HG03442 (cell line): ENCODE measurements at regions not wholly inside any gene's neighbourhood (a gene's known extent, or its start where the extent isn't known, plus 50 kb on each side); places are given as distances from the start of the nearest gene placed in this dataset.
A peak's percentile ranks its signal among the peaks of the same experiment; 100 is the strongest.

ENCODE experiments used
- ATAC-seq: cut with Tn5 transposase; IDR thresholded peaks from one replicate; pipeline ENCODE4 v1.9.1; 2021; ENCODE audit warnings: mild to moderate bottlenecking, moderate library complexity; ENCODE audit not compliant: unreplicated experiment

DNA sequence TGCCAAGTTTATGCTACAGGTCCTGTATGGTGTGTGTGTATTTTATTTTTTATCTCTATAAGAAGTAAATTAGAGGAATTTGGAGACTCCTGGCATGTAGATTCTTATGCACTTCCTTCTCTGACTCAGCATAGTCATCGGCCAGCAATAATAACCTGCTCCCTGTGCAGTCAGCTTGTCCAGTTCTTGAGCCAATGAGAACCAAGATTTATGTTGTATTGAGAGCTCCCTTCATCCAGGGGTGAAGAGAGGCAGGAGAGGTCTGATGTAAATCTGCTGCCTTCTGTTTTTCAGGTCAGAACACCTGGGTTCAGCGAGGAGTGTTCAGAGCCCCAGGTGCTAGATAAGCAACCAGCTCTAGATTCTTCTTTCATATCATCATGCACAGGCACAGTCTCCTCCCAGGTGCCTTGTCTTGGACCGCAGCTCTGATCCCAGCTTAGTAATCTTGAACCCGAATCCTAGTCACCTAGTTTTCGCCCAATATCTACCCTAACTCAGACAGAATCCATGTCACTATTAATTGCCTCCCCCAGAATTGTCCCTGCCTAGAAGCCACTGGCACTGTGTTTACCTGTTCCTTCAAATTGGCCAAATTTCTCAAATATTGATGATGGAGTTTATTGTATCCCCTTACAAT lies 328.2 kb upstream of the NCAM1 start:
- ATAC-seq, result no peak

DNA sequence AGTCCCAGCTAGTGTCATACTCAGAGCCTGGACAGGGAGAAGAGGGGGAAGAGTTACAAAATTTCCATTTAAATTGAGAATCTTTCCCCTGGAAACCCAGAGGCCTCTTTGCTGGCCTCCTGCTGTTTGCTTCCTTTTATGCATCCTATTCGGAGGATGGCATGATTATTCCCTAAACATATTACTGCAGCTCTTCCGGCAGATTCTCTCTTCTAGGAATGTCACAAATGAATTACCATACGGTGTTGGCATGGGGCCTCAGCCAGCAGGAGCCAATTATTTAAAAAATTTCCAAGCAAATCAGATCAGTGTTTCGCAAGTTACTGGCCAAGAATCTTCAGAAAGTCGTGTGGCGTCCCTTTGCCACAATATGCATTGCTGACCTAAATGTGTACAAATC lies 326.7 kb upstream of the NCAM1 start:
- no peak for ATAC-seq

DNA sequence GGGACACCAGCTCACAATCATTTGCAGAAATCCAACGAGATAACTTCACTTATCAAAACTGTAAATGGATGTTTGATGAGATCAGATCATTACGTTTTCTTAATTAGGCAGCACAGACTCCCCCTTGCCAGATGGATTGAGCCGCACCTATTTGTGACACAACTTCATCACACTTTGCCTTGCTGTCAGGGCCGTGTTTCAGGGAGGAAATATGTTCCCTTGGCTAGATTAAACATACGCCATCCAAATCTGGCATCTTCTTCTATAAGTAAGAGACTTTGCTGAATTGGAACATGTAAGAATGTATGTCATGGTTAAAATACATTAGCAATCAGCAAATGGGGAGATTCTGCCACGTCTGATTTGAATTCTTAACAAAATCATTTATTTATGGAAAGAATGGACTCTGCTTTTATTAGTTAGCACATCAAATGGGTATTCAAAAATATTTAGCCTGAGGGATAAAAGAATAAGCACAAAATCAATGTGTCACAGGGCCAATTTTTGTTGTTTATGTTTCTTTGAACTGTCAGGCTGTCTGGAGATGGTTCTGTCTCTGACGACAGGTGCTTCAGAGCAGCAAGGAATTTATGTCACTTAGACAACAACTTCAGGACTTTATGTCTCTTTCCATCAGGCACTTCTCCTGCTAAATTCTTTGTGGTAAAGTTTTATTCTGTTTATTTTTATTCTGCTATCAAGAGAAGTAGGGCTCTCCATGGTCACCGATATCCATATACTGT lies 326.1 kb upstream of the NCAM1 start:
- no peak for ATAC-seq

DNA sequence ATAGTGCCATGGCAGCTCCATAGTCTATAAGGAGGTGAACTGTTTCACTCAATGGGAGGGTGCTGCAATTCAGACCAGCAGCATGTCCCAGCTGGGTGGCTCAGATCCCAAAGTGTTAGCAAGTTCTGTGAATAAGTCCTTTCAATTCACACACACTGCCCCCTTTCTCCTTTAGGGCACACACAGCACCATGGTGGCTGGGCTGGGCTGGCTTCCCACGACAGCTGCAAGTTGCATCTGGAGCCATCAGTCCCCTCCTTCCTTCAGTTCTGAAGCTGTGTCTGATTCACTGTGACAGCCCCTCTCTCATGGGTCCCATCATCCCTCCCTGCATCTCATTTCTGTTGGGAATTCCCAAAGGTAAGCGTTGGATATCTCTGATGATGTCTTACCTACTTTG lies 324.1 kb upstream of the NCAM1 start:
- ATAC-seq, result no peak

DNA sequence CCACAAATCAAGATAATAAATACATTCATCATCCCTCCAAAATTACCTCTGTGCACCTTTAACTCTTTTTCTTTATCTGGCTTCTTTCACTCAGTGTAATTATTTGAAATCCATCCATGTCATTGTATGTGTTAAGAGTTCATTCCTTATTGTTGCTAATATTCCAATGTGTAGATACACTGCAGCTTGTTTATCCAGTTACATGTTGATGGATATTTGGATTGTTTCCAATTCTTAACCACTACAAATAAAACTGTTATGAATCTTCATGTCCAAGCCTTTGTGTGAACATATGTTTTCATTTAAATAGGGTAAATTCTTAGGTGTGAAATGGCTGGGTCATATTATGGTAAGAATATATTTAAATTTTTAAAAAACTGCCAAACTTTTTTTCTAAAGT lies 323.3 kb upstream of the NCAM1 start:
- ATAC-seq, result no peak

DNA sequence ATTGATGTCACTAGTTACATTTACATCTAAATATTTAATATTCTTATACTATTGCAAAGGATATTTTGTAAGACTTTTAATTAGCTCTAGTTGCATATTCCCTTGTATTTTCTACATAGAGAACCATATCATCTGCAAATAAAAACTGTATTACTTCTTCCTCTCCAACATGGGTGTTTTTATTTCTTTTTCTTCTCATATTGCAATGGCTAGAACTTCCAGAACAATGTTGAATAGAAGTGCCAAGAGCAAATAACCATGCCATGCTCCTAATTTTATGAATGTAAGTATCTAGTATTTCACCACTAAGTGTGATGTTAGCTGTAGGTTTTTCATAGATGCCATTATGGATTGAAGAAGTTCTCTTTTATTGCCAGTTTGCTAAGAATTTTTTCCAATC lies 321.8 kb upstream of the NCAM1 start:
- no peak for ATAC-seq

DNA sequence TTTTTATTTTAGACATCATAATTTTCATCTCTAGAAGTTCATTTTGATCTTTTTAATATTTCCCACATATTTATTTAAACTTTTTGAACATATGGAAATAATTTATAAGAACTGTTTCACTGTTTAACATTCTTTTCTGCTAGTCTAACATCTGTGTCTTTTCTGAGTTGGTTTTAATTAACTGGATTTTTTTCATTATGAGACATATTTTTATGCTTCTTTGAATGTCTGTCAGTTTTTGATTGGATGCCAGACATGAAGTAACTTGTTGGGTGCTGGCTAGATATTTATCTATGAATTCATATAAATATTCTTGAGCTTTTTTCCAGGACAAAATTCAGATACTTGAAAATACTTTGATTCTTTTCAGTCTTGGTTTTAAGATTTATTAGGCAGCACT lies 317.8 kb upstream of the NCAM1 start:
- ATAC-seq, result no peak

DNA sequence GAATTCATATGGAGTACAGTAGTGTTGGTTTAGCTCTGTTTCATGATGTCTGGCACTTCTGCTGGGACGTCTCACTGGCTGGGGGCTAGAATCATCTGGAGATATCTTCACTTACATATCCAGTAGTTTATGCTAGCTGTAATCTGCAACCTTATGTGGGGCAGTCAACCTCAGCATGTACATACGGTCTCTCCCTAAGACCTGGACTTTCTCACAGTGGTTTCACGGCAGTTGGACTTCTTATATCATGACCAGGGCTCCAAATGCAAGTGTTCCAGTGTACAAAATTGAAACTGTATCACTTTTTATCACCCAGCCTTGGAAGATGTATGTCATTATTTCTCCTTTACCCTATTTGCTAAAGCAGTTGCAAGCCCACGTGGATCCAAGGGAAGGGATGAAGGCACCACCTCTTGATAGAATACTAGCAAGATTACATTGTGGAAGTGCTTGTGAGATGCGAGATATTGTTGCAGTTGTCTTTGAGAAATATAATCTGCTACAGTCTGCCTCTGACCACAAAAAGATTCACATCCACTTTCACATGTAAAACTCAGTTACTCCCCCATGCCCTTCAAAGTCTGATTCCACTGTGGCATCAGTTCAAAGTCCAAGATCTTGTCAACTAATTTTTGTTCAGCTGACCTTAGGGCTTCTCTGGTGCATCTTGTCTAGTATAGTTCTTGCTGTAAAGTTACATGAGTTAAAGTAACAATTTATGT lies 316.6 kb upstream of the NCAM1 start:
- peak; percentile 78 for ATAC-seq

DNA sequence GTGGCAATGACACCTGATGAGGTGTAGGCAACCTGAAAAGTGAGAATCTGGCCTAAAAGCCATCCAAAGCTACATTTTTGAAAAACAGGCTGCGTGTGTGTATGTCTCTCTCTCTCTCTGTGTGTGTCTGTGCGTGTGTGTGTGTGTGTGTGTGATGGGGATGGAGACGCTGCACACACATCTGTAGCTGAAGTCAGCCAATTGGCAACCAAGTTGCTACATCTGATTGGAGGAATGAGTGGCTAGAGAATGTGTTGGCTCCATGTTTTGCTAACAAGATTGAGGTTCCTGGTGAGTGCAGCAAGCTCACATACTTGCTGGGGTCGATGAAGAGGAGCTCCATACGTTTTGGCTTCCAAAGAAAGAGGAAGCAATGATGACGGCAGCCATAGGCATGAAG lies 311.4 kb upstream of the NCAM1 start:
- no peak for ATAC-seq

DNA sequence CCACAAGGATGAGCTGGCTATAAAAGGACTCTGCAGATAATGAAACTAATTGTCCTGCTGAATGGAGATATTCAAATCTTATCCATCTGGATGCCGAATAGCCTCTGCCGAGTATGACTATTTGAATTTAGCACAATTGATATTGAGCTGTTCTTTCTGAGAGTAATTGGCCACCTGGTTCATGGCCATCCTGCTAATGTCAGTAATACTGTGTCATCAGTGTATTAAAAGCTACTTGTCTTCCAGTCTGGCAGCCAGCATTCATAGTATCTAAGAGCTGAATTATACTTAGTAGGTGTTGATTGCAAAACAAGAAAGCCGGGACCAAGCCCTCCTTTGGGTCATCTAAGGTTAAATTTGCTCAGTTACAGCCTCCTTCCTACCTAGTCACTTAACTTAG lies 310.7 kb upstream of the NCAM1 start:
- ATAC-seq, result no peak

DNA sequence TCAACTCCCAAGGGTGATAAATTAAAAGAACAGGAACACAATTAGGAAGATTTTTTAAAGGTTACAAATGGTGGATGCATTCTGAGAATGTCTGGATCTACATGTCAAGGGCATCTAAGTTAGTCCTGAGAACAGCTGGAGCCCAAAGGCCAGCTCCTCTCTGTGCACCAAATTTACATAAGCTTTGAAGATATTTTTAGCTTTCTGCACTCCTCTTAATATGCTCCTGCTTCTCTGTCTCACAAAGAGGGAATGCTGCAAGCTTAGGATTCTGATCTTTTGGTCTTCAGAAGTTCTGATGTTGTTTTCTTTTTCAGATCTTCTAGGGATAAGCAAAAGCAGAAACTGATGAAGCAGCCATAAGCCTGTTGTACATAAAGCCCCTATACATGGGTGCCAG lies 309.8 kb upstream of the NCAM1 start:
- no peak for ATAC-seq

DNA sequence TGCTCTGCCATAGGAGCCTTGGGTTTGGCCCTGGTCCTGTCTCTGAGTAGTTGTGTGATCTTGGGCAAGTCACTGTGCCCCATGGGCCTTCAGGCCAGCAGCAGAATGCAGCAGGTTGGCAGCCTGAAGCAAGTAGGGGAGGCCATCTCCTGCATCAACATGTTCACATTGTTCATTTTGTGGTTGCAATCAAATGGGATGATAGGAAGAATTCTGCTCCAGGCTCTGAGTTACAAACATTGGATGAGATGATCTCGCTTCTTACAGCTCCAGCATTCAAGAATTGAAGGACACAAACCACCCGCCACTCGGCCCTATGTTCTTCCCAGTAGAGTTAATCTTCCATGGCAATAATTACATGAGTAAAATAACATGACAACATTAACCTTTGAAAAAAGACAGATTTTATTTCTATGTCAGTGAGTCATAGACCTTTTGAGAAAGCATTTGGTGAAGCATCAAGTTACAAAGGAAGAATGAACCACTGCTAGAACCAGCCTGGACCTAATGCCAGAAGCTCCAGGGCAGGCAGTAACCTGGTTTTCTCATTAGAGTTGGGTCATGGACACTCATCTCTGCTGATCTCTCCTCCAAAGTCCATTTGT lies 308.3 kb upstream of the NCAM1 start:
- ATAC-seq, result no peak

DNA sequence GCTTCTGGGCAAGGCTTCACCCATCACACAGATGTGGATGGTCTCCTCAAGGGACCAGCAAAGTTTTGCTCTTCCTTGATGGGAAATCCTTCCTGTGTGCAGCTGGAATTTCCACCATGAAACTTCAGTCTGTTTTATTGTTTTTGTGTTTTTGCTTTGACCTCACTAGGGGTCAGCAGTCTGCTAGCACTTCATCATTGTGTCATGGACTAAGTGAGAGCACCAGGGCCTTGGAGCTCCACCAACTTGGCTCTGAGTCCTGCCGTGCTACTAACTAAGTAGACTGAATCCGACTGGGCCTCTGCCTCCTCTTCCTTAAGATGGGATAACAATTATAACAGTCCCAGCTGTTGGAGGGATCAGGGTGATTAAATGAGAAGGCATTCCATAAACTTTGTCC lies 305.8 kb upstream of the NCAM1 start:
- no peak for ATAC-seq

DNA sequence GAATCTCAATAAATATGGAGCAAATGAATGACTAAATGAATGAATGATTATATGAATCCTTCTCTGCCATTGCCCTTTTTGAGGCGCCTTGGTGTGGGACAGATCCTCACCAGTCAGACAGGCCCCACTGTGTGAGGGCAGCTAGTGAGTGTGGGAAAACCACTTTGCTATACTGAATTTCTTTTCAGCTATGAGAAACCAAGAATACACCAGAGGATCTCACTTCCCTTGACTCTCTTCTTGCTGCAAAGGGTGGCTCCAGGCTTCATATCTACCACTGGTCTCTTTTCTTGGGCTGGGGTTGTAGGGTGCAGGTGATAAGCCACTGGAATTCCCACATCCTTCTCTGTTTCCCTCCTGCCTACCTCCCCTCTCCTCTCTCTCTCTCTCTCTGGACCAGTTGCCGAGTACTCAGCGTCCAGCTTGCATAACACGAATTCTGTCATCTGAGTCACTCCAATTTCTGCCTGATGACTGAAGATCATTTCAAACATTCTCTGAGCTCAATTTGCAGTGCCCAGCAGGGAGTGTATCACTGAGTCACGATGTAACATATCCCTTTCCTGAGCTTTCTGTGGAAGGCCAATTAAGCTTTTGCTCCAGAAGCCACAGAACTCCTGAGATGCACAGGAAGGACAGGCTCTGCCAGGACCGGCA lies 304.3 kb upstream of the NCAM1 start:
- no peak for ATAC-seq

DNA sequence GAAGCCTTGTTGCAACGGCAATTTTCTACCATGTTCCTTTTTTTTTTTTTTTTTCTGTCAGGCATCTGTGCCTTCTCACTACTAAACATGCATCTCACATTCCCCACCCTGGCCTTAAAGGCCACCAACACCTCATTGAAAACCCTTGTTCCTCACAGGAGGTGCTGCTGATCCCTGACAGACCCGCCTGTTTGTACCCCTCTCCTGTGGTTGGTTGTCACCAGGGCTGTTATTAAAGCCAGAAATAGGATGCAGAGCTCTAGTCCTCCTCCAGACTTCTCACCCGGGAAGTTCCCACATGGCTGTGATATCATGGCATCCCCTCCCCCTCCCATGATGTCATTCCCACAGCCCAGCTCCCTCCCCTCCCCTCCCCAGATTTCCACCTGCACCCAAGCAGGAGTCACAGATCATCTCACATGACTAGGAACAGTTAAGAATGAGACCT lies 302.8 kb upstream of the NCAM1 start:
- no peak for ATAC-seq

DNA sequence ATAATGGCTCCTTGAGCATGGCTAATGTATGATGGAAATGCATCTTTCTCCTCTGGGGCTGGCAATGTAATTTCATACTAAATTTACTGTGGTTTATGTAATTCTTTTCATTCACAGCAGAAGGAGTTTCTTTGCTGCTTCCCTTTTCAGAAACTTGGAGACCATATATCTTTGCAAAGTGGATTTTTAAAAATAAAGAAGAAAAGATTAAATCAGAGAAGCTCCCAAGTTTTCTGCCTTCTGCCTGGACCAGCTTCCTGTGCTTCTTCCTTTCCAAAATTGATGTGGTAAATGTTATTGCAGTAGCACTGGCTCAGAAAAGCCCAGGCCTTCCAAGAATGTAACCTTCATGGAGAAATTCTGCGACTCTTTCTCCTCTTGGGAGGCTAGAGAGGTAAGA lies 300.1 kb upstream of the NCAM1 start:
- no peak for ATAC-seq

DNA sequence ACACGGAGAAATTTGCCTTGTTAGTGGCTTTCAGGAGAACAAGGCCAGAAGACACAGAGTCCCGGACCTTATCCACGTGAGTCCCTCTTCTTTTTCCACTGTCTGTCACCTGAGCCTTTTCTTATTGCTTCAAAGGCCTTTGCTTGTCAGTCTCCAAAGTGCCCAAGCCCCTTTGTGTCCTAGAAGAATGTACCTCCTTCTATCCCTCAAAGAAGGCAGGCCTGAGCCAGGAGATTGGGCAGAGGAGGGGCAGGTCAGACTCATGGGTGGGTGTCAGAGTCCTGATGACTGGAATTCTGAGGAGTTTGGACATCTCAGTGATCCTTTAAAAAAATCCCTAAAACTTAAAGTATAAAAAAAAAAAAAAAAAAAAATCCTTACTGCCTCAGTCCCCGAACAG lies 299.6 kb upstream of the NCAM1 start:
- ATAC-seq, result no peak

DNA sequence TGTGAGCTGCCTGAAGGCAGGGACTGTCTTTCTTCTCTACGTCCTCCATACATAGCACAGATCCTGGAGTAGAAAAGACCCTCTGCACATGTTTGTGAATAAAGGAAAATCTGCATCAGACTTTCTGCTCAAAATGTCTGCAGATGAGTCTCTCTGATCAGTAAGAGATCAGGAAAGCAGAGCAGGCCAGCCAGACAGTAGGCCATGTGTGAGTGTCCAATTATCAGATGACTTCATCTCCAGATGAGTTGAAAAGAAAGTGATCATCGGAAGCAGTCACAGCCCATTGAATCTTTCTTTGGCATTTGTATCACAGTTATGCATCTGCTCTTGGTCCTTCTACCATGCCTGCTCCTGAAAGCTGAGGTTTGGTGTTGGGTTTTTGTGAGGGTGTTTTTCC lies 298.7 kb upstream of the NCAM1 start:
- no peak for ATAC-seq

DNA sequence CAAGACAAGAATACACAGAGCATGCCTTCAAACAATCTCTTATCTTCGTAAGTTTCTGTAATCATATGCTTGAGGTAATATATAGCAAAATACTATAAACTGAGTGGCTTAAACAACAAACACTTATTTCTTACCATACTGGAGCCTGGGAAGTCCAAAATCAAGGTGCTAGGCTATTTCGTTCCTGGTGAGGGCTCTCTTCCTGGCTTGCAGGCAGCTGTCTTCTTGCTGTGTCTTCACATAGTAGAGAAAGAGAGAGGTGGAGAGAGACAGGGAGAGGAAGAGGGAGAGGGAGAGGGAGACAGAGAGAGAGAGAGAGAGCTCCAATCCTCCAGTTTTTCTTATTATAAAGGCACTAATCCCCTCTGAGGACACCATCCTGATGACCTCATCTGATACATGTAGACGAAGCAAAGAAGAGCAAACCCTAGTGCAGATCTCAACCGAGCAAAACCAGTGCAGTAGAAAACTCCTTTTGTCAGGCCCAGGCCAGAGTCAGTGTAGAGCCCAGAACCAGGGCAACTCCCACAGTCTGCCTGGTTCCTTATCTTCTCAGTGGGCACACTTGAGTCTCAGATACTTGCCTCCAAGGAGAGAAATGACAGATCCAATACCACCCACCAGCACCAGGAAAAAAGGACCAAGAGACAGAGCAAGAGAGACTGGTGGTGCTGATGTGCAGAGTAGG lies 297.1 kb upstream of the NCAM1 start:
- no peak for ATAC-seq

DNA sequence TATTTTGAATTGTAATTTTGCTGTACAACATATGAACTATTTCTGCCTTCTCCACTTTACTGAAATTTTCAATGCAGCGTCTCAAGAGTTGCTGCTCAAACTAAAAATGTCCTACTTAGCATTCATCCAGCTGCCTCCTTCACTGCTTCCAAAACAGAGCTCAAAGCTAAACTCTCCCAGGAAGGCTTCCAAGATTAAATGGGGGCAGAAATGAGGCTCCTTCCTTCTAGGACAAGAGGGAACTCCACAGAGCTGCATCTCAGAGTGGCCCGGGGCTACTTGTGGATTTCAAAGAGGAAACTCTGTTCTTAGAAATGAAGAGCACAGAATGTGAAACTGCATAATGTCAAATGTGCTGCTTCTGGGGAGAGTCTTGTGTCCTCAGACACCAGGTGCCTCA lies 295.9 kb upstream of the NCAM1 start:
- ATAC-seq, result no peak

DNA sequence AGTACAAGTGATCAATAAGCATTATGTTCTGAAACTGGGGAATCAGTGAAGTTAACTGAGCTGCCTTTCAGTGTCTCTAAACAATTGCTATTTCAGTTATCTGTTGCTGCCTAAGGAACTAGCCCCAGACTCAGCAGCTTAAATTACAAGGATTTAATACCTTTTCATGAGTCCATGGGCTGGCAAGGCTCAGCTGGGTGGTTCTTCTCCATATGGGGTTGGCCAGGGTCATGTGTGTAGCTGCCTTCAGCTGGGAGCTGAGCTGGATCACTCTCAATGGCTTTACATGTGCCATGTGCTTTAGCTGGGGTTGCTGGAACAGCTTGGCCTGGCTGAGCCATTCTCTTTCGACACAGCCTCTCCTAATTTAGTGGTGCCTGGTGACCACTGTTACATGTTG lies 295.0 kb upstream of the NCAM1 start:
- no peak for ATAC-seq
